AG04450 (cell line): ENCODE measurements at regions not wholly inside any gene's neighbourhood (a gene's known extent, or its start where the extent isn't known, plus 50 kb on each side); places are given as distances from the start of the nearest gene placed in this dataset.

Experiments
- CTCF ChIA-PET: fragments of 300-600, 350-600 bp; formaldehyde crosslinking; extraction: SDS; loops from one replicate; lab custom pipeline; 2022; ENCODE audit warnings: antibody characterized with exemption, inconsistent platforms; lab: Charles Lee
- POLR2A ChIA-PET: fragments of 350-600 bp; formaldehyde crosslinking; extraction: SDS; loops from one replicate; lab custom pipeline; 2021; ENCODE audit warnings: antibody characterized with exemption, inconsistent platforms; lab: Yijun Ruan, JAX
- DNase-seq: peaks from one replicate; pipeline ENCODE4 v3.0.0-alpha.2; 2011; ENCODE audit warnings: low read depth, low spot score
- H3K27ac ChIP-seq: one replicate; pipeline ENCODE4 v1.5.1; 2012; ENCODE audit warnings: low read depth, low read length, control low read depth
- H3K27me3 ChIP-seq: one replicate; pipeline ENCODE4 v1.6.0; 2012; ENCODE audit warnings: low read length; ENCODE audit not compliant: control insufficient read depth, insufficient read depth
- H3K4me3 ChIP-seq: 2 replicates; pipeline ENCODE4 v1.5.1; 2011; ENCODE audit warnings: mild to moderate bottlenecking, low read depth, low read length, control low read depth
- H3K9me3 ChIP-seq: 2 replicates; pipeline ENCODE4 v1.5.1; 2012; ENCODE audit warnings: low read length; ENCODE audit not compliant: control insufficient read depth, insufficient read depth
- TF ChIP-seq, protein P1 (sequence below): IDR thresholded peaks from 2 replicates; pipeline ENCODE4 v1.5.1; 2011; ENCODE audit warnings: low read depth, low read length, control low read depth, inconsistent platforms

DNA sequence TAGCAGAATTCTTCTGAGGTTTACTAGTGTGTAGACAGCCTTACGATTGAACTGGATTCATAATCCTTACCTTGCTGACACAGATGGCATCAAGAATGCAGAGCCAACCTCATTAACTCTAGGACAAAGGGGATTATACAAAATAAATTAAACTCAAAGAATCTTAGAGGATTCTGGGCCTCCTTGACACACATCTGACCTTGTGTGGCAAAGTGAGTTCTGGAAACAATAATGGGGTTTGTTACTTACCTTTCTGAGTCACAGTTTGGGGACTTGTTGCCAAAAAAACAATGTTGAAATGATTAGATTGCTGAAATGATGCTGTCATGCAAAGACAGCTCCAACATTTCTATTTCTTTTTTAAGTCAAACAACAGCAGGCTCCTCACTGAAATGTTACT lies 179.1 kb upstream of the ISX start:
- TF ChIP-seq, protein P1, sequence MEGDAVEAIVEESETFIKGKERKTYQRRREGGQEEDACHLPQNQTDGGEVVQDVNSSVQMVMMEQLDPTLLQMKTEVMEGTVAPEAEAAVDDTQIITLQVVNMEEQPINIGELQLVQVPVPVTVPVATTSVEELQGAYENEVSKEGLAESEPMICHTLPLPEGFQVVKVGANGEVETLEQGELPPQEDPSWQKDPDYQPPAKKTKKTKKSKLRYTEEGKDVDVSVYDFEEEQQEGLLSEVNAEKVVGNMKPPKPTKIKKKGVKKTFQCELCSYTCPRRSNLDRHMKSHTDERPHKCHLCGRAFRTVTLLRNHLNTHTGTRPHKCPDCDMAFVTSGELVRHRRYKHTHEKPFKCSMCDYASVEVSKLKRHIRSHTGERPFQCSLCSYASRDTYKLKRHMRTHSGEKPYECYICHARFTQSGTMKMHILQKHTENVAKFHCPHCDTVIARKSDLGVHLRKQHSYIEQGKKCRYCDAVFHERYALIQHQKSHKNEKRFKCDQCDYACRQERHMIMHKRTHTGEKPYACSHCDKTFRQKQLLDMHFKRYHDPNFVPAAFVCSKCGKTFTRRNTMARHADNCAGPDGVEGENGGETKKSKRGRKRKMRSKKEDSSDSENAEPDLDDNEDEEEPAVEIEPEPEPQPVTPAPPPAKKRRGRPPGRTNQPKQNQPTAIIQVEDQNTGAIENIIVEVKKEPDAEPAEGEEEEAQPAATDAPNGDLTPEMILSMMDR = no peak
- Histone ChIP-seq H3K27me3 (no peaks in the 10 kb centered on the region), H3K9me3 (peaks cover 25% of the 10 kb centered on the region), H3K4me3 (no peak overlapping the region), H3K27ac (no peak overlapping the region)
- CTCF ChIA-PET = no interaction called here
- POLR2A ChIA-PET = no interaction called here
- no peak for DNase-seq

DNA sequence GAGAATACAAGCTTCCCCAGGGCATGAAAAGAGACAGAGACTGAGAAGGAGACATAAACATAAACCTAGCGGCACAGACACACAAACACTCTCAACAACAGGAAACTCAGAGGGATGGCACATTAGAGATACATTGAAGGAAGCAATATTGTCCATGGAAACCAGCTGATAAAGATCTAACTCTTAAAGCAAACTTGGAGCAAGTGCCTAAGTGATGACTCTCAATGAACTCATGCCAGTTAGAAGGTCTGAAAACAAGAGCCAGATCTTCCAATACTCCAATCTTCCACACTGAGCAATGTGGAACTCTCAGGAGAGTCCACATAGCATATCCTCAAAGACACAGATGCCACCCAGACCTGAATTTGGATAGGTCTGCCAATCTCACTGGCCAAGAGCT lies 168.8 kb upstream of the ISX start:
- Histone ChIP-seq H3K4me3 (no peak overlapping the region), H3K27ac (no peak overlapping the region), H3K9me3 (peaks cover 25% of the 10 kb centered on the region; the same call in 1 of the 2 replicates), H3K27me3 (no peaks in the 10 kb centered on the region)
- no peak for DNase-seq
- TF ChIP-seq, protein P1 = no peak
- ChIA-PET CTCF (no interaction called here), POLR2A (no interaction called here)

DNA sequence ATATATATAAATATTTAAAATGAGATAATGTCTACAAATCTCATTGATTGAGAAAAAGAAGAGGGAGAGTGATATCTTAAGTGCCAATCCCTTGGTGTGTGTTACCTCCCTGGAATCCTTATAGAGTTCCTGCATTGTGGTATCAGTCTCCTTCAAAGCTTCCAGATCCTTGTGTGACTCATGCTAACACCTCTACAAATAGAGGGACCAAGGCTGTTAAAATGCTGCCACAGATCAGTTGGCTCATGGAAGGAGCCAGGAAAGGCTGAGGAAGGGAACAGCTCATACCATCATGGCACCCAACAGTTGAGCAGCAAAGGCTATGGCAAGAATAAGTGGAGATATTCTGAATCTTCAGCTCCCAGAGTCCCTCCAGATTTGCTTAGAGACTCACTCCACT lies 163.6 kb upstream of the ISX start:
- H3K27me3 ChIP-seq = no peaks in the 10 kb centered on the region
- H3K9me3 ChIP-seq = peaks cover 35% of the 10 kb centered on the region; the same call in 1 of the 2 replicates
- DNase-seq = no peak
- CTCF ChIA-PET = no interaction called here
- POLR2A ChIA-PET = no interaction called here
- H3K27ac ChIP-seq = no peak overlapping the region
- H3K4me3 ChIP-seq = no peak overlapping the region
- TF ChIP-seq, protein P1 = no peak

DNA sequence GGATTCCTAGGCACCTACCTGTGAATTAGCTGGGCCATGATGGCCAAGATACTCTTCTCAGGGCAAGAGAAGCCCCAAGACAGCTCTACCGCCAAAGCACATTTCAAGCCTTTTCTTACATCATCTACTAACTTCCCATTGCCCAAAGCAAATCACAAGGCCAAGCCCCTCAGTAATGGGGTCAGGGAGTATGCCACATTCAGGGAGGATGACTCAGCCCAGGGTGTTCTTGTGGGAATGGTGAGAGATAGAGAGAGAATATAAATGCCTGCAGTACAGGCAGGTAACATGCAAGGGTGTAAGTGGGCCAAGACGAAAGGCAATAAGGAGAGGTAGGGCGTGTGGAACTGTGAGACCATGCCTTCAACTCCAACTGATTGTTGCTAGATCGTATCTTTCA lies 162.5 kb upstream of the ISX start:
- TF ChIP-seq, protein P1 = no peak
- ChIA-PET CTCF (no interaction called here), POLR2A (no interaction called here)
- Histone ChIP-seq H3K4me3 (no peak overlapping the region), H3K27ac (no peak overlapping the region), H3K27me3 (no peaks in the 10 kb centered on the region), H3K9me3 (peaks cover 41% of the 10 kb centered on the region; the same call in 1 of the 2 replicates)
- DNase-seq = no peak

DNA sequence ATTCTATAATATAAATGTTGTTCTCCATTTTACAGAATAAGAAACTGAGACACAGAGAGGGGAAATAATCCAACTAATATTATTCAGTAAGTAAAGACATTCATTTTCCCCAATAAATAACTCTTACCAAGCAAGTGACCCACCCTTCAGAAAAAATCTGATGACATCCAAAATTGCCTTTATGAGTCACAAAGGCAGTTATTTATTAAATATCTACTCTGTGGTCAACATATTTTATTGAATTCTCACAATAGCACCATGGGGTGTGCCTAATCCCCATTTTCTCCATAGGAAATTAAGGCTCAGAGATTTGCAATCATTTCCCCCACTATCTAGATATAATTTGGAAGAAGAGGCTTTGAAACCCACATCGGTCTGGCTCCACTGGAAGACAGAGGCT lies 161.5 kb upstream of the ISX start:
- no peak overlapping the region for H3K27ac ChIP-seq
- DNase-seq = no peak
- no peaks in the 10 kb centered on the region for H3K27me3 ChIP-seq
- H3K4me3 ChIP-seq = no peak overlapping the region
- peaks cover 40% of the 10 kb centered on the region; the same call in 1 of the 2 replicates for H3K9me3 ChIP-seq
- ChIA-PET POLR2A (no interaction called here), CTCF (no interaction called here)
- TF ChIP-seq, protein P1 = no peak
